IMR-90 (cell line): ENCODE measurements at regions not wholly inside any gene's neighbourhood (a gene's known extent, or its start where the extent isn't known, plus 50 kb on each side); places are given as distances from the start of the nearest gene placed in this dataset.
"Not testable (repeated sequence)": the region's sequence is repeated elsewhere in the genome, so short reads cannot be mapped to it uniquely, and the experiment has no call there.

Source experiments
- ATAC-seq: fragments of 200-7000 bp; cut with Tn5 transposase; 2 replicates; pipeline ENCODE4 v1.9.1; 2020; ENCODE audit warnings: low read depth, mild to moderate bottlenecking, moderate library complexity
- BruUV-seq: library from RNA; stranded (reverse); fragments of 400-500 nt; replicated peaks from 2 replicates; lab custom pipeline; 2021; lab: Mats Ljungman, UMichigan
- CTCF ChIA-PET: fragments of 300-600 bp; formaldehyde crosslinking; extraction: SDS; loops from one replicate; lab custom pipeline; 2021; ENCODE audit warnings: antibody characterized with exemption; lab: Yijun Ruan, JAX
- POLR2A ChIA-PET: fragments of 300-600 bp; sonication (Branson Sonifier 250); formaldehyde crosslinking; loops from one replicate; lab custom pipeline; 2022; ENCODE audit warnings: antibody characterized with exemption; ENCODE audit not compliant: unreplicated experiment; lab: Charles Lee
- DNase-seq: peaks from one replicate; pipeline ENCODE4 v3.0.0; 2013
- H2AFZ ChIP-seq: replicated peaks from 2 replicates; pipeline ENCODE3; 2013; ENCODE audit warnings: low read length, mild to moderate bottlenecking; ENCODE audit not compliant: poor library complexity
- H2AK5ac ChIP-seq: 2 replicates; pipeline ENCODE4 v1.6.1; 2013; ENCODE audit warnings: low read depth, low read length, inconsistent platforms
- H2AK9ac ChIP-seq: replicated peaks from 2 replicates; pipeline ENCODE3; 2013; ENCODE audit warnings: mild to moderate bottlenecking, low read depth, low read length, moderate library complexity; ENCODE audit not compliant: poor library complexity
- H2BK120ac ChIP-seq: 2 replicates; pipeline ENCODE4 v1.6.1; 2013; ENCODE audit warnings: low read depth, low read length, inconsistent platforms
- H2BK15ac ChIP-seq: 3 replicates; pipeline ENCODE4 v1.6.1; 2013; ENCODE audit warnings: low read depth, low read length, inconsistent platforms
- H2BK20ac ChIP-seq: 2 replicates; pipeline ENCODE4 v1.6.1; 2013; ENCODE audit warnings: low read depth, mild to moderate bottlenecking, inconsistent platforms, low read length, moderate library complexity
- H2BK5ac ChIP-seq: 2 replicates; pipeline ENCODE4 v1.6.1; 2013; ENCODE audit warnings: mild to moderate bottlenecking, low read depth, low read length, inconsistent platforms; ENCODE audit not compliant: poor library complexity, severe bottlenecking
- H3K14ac ChIP-seq: replicated peaks from 2 replicates; pipeline ENCODE4 v1.6.1; 2013; ENCODE audit warnings: low read depth, low read length, inconsistent platforms
- H3K18ac ChIP-seq: 2 replicates; pipeline ENCODE4 v1.6.1; 2013; ENCODE audit warnings: low read depth, low read length, control low read depth
- H3K23ac ChIP-seq: 2 replicates; pipeline ENCODE4 v1.6.1; 2013; ENCODE audit warnings: low read depth, low read length, inconsistent platforms
- H3K27ac ChIP-seq: 2 replicates; pipeline ENCODE4 v1.5.1; 2013; ENCODE audit warnings: mild to moderate bottlenecking, control low read depth, low read length; ENCODE audit not compliant: insufficient read depth
- H3K27me3 ChIP-seq: 2 replicates; pipeline ENCODE4 v1.6.1; 2013; ENCODE audit warnings: low read length; ENCODE audit not compliant: control insufficient read depth, insufficient read depth
- H3K36me3 ChIP-seq: 2 replicates; pipeline ENCODE4 v1.6.1; 2013; ENCODE audit warnings: low read length, mixed read lengths; ENCODE audit not compliant: control insufficient read depth, insufficient read depth
- H3K4ac ChIP-seq: 2 replicates; pipeline ENCODE4 v1.6.1; 2013; ENCODE audit warnings: low read depth, low read length, inconsistent platforms
- H3K4me1 ChIP-seq: 2 replicates; pipeline ENCODE4 v1.6.1; 2013; ENCODE audit warnings: low read length, mixed read lengths; ENCODE audit not compliant: control insufficient read depth, insufficient read depth
- H3K4me2 ChIP-seq: 2 replicates; pipeline ENCODE4 v1.6.1; 2013; ENCODE audit warnings: low read depth, mild to moderate bottlenecking, control low read depth, low read length, moderate library complexity
- H3K4me3 ChIP-seq: 2 replicates; pipeline ENCODE4 v1.5.1; 2013; ENCODE audit warnings: low read depth, mild to moderate bottlenecking, control low read depth, low read length, moderate library complexity; ENCODE audit not compliant: insufficient read depth
- H3K56ac ChIP-seq: 2 replicates; pipeline ENCODE4 v1.6.1; 2013; ENCODE audit warnings: low read length, inconsistent platforms; ENCODE audit not compliant: insufficient read depth; ENCODE audit errors: extremely low read depth
- H3K79me1 ChIP-seq, 2 experiments: 2 replicates each; pipeline ENCODE4 v1.6.1; 2013; ENCODE audit warnings: low read length in 2 of 2, inconsistent platforms in 1 of 2, low read depth in 1 of 2
- H3K9ac ChIP-seq: 2 replicates; pipeline ENCODE4 v1.6.1; 2013; ENCODE audit warnings: low read depth, low read length, control low read depth
- H3K9me1 ChIP-seq: 2 replicates; pipeline ENCODE4 v1.6.1; 2013; ENCODE audit warnings: low read length, inconsistent platforms; ENCODE audit not compliant: insufficient read depth
- H3K9me3 ChIP-seq: 2 replicates; pipeline ENCODE4 v1.6.1; 2013; ENCODE audit warnings: low read length; ENCODE audit not compliant: control insufficient read depth, insufficient read depth
- H4K20me1 ChIP-seq: 2 replicates; pipeline ENCODE4 v1.6.1; 2013; ENCODE audit warnings: low read length, inconsistent platforms; ENCODE audit not compliant: insufficient read depth
- H4K5ac ChIP-seq: 2 replicates; pipeline ENCODE4 v1.6.1; 2013; ENCODE audit warnings: mild to moderate bottlenecking, low read depth, low read length, control low read depth
- H4K8ac ChIP-seq, 2 experiments: 2 replicates each; pipeline ENCODE4 v1.6.1; 2013; ENCODE audit warnings: low read depth in 2 of 2, low read length in 2 of 2, control low read depth in 1 of 2, inconsistent platforms in 1 of 2
- H4K91ac ChIP-seq: 2 replicates; pipeline ENCODE4 v1.6.1; 2013; ENCODE audit warnings: low read depth, low read length, inconsistent platforms; ENCODE audit not compliant: insufficient read depth
- WGBS, 2 experiments: methylation state at CpG; one replicate each; pipeline versions ENCODE4 v1.1.5 to v1.1.7; 2013; ENCODE audit warnings: missing lambda C conversion rate in 2 of 2; ENCODE audit not compliant: insufficient read length in 1 of 2; ENCODE audit errors: extremely low coverage in 2 of 2; 5-methylcytosine and 5-hydroxymethylcytosine counted together
- dilution Hi-C: fragments of 300-500 bp; cut with HindIII; formaldehyde crosslinking; loops from one replicate; pipeline ENCODE4 v1.14.3; 2018; ENCODE audit warnings: low sequenced_read_pairs; ENCODE audit not compliant: unreplicated experiment
- in situ Hi-C: fragments of 300-500 bp; cut with MboI; formaldehyde crosslinking; loops from 3 replicates; pipeline ENCODE4 v1.14.3; 2019; ENCODE audit warnings: low sequenced_read_pairs, inconsistent platforms, mixed read lengths
- intact Hi-C: fragments of 100-400 bp; cut with micrococcal nuclease; formaldehyde crosslinking; loops from 2 replicates; pipeline ENCODE4 v1.10.0; 2022

DNA sequence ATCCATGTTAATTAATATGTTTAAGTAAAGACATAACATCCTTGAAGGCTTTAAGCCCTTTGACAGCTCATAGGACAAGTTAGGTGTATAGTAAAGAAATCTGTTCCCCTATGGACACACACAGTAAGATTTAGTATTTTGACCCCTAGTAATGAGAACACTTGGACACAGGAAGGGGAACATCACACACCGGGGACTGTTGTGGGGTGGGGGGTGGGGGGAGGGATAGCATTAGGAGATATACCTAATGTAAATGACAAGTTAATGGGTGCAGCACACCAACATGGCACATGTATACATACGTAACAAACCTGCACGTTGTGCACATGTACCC lies 59.1 kb upstream of the ZC3H15 start:
- H4K5ac ChIP-seq, CTCF ChIA-PET, H4K91ac ChIP-seq, H3K56ac ChIP-seq, H2AK9ac ChIP-seq, H3K27ac ChIP-seq, H2BK120ac ChIP-seq, H3K4me2 ChIP-seq, H2BK20ac ChIP-seq, H3K9me1 ChIP-seq, BruUV-seq, H3K18ac ChIP-seq, intact Hi-C loops, dilution Hi-C loops, ATAC-seq, H2AFZ ChIP-seq, H2AK5ac ChIP-seq, H4K20me1 ChIP-seq, H3K4me1 ChIP-seq, H3K4ac ChIP-seq, in situ Hi-C loops, H2BK15ac ChIP-seq, H3K36me3 ChIP-seq, H3K27me3 ChIP-seq, H3K14ac ChIP-seq, DNase-seq, H4K8ac ChIP-seq, H3K4me3 ChIP-seq, POLR2A ChIA-PET, H3K23ac ChIP-seq, H3K9me3 ChIP-seq, H2BK5ac ChIP-seq, H3K79me1 ChIP-seq, H3K9ac ChIP-seq: not testable (repeated sequence)
- no CpG with 5 or more reads among the region's 3 CpGs for WGBS, 2 experiments
